OCI-M2 (cell line): ENCODE measurements at regions not wholly inside any gene's neighbourhood (a gene's known extent, or its start where the extent isn't known, plus 50 kb on each side); places are given as distances from the start of the nearest gene placed in this dataset.
"Not testable (repeated sequence)": the region's sequence is repeated elsewhere in the genome, so short reads cannot be mapped to it uniquely, and the experiment has no call there.

ENCODE experiments used
- DNase-seq: peaks from one replicate; lab custom pipeline; 2025; ENCODE audit not compliant: unreplicated experiment; lab: John Stamatoyannopoulos, UW

DNA sequence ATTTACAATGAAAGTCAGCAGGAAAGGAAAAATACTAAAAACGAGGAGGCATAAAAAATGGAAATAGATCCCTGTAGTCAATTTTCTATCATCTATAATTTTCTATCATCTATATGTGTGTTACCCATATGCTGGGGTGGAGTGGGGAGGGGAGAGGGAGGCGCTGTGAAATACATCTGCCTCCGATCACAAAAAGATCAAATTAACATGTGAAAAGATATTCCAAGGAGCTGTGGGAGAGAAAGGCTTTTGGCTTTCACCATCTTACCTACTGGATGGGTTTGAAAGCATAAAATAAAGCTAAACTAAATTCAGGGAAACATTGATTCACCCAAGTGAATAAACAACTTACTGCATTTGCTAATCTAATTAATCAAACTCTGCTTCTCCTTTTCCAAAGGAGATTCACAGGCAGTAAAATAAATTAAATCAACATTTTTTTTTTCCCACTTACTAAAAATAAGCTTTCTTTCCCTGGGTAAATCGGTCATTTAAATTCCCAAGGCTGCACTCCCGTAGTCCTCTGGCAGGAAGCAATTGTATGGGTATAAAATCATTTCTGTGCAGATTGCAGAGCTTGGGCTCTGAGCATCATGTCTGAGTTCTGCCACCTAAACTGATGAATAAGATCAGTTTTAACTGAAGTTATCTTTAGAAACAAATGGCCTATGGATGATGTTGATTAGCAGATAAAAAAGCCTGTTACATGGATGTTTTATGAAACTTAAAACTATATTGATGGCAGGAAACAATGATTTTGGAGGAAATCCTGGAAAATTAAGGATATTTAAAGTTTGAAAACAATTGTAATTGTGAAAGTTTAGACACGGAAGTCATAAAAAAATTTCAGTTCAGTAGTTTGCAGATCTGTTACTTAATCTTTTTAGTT, 147.9 kb downstream of the SOX4 start:
- DNase-seq = no peak

DNA sequence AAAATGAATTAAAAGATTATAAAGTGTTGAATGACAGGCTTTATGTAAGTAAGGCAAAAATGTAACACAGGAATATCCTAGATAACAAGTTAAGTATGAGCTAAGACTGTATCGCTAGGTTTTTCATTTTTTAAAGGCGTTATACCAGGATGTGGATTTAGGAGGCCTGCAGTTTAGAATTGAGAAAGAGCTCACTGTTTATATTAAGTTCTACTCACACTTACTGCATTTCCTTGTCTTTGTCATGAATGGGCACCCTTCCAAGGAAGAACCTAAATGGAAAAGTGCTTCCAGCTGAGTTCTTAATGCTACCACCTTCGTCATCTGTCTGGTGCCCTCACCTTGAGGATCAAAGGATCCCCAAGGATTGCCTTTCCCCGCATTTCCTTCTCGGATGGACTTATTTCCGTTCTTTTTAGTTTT, 148.7 kb downstream of the SOX4 start:
- no peak for DNase-seq

DNA sequence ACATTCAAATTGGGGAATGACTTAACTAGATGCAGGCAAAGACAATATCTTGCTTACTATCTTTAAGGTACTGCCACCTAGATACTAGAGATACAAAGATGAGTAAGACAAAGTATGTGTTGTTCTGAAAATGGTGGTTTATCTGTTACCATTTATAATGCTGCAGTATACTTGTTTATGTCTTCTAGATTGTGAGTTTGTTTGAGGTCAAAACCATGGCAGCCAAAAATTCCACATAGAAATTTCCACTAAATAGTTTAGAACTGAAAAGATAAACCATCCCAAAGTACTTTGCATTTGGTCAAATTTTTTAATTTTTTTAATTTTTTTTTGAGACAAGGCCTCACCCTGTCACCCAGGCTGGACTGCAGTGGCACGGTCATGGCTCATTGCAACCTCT, 150.8 kb downstream of the SOX4 start:
- DNase-seq = no peak

DNA sequence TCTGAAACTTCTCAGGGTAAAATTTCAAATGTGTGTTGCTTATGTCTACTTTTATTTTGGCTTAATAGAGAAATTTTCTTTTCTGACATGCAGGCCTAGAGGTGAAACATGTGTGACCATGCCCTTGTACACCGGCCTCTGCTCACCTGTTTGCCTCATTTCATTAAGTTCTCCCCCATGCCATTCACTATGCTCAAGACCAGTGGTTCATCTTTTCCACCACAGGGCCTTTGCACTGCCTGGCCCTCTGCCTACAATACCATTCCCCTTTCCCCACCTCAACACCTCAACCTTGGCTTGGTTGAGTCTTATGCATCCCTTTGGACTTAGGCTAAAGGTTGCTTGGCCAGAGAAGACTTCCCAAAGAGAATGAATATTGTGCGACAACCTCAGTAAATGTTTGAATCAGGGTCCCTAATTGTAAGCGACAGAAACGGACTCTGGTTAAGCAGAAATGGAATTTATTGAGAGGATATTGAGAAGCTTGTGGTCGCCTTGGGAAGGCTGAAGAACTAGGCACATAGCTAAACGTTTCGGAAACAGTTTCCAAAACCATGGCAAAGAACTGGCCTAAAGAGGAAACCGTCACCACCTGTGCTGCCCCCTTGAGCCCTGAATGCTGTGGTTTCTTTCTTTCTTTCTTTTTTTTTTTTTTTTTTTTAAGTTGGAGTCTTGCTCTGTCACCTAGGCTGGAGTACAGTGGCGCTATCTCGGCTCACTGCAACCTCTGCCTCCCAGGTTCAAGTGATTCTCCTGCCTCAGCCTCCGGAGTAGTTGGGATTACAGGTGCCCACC, 152.2 kb downstream of the SOX4 start:
- no peak for DNase-seq

DNA sequence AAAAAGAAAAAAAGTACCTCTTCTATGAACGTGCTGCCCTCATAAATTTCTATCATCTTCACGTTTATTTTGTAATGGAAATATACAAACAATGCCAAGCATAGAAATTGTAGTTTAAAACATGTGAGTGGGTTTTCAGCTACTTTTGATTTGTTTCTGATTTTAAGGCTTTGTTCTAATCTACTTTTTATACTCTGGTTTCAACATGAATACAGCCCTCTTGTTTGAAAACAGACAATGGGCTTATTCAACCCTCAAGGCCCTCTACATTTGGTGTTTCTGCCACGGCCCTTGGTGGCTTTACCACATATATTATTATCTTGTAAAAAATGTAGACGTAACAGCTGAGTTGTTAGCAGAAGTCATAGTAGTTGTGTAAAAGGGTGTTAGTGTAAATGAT, 153.9 kb downstream of the SOX4 start:
- DNase-seq = no peak

DNA sequence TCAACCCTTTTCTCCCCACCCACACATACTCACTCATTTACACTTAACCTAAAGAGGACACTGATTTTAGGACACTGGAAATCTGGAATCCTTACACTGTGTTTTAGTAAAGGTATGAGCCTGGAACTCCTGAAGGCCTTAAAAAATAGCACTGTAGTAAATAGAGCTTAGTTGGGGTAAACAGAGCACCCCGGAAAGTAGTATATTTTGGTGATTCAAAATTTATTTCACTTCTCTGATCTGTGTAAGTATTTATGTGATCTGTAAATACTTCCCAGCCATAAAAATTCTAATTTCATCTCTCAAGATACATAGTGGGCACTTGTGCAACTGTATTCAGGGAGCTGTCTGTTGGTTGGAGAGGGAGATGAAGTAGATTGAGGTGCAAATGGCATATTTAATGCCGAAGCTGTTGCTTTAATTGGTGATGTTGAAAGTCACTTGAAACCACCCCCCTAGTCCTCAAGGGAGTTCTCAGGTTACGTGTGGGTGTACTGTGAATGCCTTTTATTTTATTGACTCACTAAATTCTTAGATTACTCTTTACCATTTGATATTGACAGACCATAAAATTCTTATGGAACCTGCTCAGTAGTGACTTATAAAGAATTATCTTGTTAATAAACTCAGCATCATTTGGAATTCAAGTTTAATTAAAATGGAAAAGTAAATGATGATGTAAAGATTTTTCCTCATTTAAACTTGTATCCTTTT, 154.9 kb downstream of the SOX4 start:
- DNase-seq = no peak

DNA sequence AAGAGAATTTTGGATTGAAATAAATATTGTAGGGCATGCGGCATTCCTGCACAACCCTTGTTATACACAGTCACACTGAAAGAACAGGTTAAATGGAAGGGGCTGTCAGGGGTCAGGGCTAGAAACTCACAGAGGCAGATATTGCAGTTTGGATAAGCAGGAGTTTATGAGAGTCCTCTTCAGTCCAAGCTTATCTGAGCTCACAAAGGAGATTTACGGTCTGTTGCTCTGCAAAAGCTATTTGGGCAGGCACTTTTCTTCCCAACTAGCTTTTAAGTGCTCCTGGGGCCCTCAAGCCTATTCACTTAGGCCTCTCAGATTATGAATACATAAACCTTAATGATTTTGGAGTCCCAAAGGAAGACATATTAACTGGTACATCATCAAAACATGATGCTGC, 156.2 kb downstream of the SOX4 start:
- no peak for DNase-seq

DNA sequence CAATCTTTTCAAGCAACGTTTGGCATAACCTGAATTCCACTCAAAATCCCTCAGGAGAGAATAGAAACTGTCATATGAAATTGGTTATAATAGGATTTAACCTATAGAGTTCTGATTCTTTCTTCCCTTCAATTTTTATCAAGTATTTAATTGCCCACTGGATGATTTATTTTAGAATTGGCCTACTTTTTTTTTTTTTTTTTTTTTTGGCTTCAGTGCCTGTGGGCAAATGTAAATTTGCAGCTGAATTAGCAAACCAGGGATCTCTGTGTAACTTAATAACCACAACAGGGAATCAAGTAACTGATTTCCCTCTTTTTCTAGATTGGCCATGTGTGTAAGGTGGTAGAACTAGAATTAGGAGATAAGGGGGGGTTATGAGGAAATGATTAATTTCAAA, 157.0 kb downstream of the SOX4 start:
- no peak for DNase-seq

DNA sequence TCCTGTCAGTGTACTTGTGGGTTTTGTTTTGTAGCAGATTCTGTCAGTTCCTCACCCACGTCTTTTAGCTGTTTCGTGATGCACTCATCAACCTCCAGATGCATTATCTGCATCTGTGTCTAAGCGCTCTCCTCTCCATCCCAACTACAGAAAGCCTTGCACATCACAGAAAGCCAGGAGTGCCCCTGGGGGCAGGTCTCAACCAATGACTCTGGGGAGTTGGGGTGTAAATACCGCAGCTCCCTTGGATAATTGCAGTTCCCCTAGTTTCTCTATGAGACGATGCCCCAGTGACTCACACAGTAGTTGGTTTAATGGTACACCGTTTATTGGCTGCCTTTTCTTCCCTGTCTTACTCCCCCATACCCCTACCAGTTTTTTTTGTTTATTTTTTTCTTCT, 158.1 kb downstream of the SOX4 start:
- no peak for DNase-seq

DNA sequence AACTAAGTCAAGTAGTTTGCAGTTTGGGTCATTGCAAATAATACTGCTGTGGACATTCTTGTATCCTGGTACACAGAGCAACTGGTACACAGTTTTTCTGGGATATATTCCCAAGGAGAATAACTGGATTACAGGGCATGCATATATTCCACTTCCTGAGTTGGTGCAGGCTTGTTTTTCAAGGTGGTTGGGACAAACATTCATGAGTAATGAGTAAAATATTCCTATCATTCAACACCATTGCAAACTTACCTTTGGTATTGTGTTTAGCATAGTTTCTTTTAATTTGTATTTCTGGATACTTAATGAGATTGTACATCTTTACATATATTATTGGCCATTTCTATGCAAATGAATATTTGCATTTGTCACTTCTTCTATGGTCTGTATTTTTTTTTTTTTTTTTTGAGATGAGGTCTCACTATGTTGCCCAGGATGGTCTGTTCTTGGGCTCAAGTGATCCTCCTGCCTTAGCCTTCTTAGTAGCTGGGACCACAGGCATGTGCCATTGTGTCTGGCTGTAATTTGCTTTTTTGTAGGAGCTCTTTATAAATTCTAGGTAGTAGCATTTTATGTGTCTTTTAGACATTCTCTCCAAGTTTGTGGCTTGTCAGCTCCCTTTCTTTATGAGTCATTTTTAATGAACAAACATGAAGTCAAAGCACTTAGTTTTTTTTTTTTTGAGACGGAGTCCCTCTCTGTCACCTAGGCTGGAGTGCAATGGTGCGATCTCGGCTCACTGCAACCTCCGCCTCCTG, 158.7 kb downstream of the SOX4 start:
- no peak for DNase-seq

DNA sequence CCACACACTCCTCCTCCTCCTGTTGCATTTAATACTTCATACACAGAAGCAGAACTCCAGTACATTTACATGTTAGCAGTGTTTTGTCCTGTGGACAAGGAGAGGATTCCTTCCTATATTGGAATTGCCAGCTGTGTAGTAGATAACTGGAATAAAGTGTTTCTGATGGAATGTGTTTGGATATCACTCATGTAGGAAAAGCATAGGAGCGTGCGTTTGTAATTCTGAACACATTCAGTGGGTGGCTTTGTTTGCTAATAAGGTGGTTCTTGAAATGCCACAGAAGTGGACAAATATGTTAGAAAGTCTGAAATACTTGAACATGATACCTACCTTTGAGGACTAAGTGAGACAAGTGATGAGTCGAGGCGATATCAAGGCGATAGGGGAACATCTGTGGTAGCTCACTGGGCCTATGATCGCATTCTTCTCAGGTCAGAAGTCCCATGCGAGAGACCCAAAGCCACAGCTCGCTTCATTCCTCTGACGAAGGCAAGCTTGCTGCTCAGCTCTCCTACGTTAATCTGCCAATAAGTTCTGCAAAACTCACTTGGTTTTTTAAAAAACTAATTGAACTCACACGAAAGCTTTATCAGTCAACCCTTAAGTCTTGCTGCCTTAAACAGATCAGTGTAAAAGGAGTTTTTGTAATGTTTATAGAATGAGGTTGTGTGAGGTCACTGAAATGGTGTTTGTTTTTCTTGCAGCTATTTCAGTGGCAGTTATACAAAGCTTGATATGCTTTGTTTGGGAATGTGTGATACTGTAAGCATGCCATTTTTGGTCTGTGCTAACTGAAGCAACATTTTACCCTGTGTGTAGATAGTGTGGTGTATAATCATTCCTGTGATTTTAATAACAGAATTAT, 159.9 kb downstream of the SOX4 start:
- no peak for DNase-seq

DNA sequence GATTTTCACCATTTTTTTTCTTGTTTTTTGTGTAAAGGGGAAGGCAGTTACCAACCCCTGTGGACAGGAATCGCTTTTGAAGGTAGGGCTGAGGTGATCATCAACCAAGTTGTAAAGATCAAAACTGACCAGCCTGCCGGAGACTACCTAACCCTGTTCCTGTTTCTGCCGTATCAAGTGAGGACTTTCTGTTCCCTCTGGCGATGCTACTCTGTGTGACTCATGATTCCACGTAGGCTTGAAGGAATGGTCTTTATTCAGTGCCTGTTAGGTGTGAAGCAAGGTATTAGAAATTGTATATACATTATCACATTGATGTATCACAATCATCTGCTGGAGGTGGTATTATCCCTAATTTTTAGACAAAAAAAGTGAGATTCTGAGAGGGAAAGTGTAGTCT, 161.3 kb downstream of the SOX4 start:
- DNase-seq = no peak

DNA sequence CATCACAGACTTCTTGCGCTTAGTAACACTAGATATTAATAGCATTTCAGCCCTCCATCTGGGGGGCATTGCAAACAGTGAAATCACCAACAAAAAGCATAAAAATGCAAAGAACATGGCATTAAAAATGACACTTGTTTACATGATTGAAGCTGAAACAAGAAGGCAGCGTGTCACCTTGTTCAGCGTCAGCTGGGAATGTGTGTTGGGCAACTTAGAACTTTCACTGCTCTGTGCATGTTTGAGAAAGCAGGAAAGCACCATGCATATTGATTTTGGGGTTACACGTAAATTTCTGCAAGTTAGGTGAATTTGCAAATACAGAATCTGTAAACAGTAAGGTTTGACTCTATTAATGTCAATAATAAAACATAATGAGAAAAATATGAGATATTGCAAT, 162.9 kb downstream of the SOX4 start:
- DNase-seq = no peak

DNA sequence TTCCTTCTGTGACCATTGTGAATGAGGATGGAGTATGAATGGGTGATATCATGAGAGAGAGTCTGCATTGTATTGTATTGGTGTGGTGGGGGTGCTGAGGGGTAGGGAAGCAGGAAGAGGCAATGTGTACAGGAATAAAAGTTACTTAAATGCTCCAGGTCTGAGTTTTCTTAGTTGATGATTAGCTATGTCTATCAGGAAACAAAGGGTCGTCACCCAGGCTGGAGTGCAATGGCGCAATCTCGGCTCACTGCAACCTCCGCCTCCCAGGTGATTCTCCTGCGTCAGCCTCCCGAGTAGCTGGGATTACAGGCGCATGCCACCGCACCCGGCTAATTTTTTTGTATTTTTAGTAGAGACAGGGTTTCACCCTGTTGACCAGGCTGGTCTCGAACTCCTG, 163.8 kb downstream of the SOX4 start:
- not testable (repeated sequence) for DNase-seq

DNA sequence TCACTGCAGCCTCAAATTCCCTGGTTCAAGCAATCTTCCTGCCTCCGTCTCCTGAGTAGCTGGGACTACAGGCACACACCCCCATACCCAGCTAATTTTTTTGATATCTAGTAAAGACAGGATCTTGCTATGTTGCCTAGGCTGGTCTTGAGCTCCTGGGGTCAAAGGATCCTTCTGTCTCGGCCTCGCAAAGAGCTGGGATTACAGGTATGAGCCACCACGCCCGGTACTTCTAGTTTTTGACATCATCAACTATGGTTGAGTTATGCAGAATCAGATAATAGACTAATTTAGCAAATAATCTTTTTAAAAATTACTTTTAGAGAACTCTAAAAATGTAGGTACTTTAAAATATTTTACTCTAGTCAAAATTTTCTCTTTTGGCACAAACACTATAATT, 166.2 kb downstream of the SOX4 start:
- no peak for DNase-seq

DNA sequence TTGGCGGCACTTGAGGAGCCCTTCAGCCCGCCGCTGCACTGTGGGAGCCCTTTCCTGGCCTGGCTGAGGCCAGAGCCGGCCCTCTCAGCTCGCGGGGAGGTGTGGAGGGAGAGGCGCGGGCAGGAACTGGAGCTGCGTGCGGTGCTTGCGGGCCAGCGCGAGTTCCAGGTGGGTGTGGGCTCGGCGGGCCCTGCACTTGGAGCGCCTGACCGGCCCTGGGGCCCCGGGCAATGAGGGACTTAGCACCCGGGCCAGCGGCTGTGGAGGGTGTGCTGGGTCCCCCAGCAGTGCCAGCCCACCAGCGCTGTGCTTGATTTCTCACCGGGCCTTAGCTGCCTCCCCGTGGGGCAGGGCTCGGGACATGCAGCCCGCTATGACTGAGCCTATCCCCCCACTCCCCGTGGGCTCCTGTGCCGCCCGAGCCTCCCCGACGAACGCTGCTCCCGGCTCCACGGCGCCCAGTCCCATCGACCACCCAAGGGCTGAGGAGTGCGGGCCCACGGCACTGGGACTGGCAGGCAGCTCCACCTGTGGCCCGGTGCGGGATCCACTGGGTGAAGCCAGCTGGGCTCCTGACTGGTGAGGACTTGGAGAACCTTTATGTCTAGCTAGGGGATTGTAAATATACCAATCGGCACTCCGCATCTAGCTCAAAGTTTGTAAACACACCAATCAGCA, 167.6 kb downstream of the SOX4 start:
- DNase-seq = not testable (repeated sequence)

DNA sequence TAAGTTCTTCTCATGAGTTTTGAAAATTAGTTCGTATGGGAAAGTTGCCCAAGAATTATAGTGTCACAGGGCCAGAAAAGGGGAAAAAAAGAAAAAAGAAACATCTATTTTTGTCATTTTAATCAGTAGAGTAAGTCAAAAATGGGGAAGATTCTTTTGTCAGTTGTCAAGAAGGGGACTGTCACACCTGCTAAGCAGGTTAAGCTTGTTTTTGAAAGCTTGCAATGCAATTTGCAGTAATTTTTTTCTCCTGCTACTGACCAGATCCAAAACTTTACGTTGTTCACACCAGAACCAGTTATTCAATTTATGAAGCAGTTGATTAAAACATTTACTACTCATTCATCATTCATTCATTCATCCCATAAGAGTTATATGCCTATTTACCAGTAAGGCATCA, 171.4 kb downstream of the SOX4 start:
- no peak for DNase-seq

DNA sequence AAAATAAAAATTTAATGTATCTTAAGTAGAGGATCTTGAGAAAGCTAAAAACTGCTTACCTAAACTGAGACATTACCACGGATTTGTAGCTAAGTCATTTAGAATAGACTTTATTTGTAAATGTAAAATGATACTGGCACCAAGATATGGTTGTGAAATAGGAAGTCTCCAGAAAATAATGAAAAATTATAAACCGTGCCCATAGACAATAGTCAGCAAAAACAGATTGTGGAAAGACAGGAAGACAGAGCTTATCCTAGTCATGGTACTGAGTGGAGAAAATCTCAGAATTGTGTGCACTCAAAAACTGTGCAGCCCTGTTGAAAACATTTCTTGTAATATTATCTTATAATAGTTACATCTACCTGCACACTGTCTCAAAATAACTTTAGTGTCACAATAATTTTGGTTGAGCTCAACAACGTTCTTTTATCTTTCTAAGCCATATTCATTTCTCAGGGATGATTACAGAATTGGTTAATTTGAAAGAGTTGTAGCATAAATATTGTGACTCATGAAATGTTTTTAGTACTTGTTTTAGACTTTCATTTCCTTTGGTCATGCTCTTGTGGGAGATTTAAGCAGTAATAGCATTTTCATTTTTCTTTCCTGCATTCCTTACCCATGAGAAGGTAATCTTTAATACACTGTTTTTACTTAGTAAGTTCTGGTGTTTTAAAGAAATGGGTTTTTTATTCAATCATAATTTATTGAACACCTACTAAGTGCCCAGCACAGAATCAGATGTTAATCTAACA, 174.5 kb downstream of the SOX4 start:
- DNase-seq = no peak

DNA sequence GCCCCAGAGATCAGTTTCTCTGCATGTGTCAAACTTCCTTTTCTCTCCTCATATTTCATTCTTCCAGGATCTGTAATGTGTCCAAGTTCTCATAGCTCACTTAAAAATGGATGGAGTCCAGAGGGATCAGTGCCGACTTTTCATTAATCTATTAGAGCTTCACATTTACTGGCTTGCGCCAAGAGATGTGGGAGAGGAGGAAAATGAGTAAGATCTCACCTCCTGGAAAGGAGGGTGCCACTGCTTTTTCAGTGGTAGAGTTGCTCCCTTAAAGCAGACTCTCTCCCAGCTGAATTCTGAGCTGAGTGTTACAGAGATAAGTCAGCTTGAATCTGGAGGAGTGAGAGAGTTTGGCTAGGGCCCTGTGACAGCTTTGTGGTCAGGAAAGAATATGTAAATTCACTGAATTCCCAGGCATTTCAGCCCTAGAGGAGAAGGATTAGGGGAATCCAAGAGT, 175.9 kb downstream of the SOX4 start:
- DNase-seq = no peak
